Activated naive CD4-positive, alpha-beta T cell treated with anti-CD3 and anti-CD28 coated beads, Interleukin-2, amount 50 U/mL, for 24 hours (primary cell): ENCODE measurements at regions not wholly inside any gene's neighbourhood (a gene's known extent, or its start where the extent isn't known, plus 50 kb on each side); places are given as distances from the start of the nearest gene placed in this dataset.
"Not testable (repeated sequence)": the region's sequence is repeated elsewhere in the genome, so short reads cannot be mapped to it uniquely, and the experiment has no call there.

Experiments
- H3K27ac Mint-ChIP-seq: one replicate; pipeline ENCODE4 v1.8.0; 2021; ENCODE audit warnings: mild to moderate bottlenecking, mixed read lengths
- H3K27me3 Mint-ChIP-seq: one replicate; pipeline ENCODE4 v1.8.0; 2021; ENCODE audit warnings: mixed read lengths
- H3K36me3 Mint-ChIP-seq: one replicate; pipeline ENCODE4 v1.8.0; 2021; ENCODE audit warnings: mixed read lengths
- H3K4me1 Mint-ChIP-seq: one replicate; pipeline ENCODE4 v1.8.0; 2021; ENCODE audit warnings: mixed read lengths
- H3K4me3 Mint-ChIP-seq: one replicate; pipeline ENCODE4 v1.8.0; 2021; ENCODE audit warnings: mild to moderate bottlenecking, mixed read lengths
- H3K9me3 Mint-ChIP-seq: one replicate; pipeline ENCODE4 v1.8.0; 2021; ENCODE audit warnings: mixed read lengths

GRCh38 chr2:193868833-193869232, 1674.1 kb upstream of the TMEFF2 start:
- Mint-ChIP-seq H3K4me3 (no peak overlapping the region), H3K27me3 (no peaks in the 10 kb centered on the region), H3K4me1 (no peaks in the 10 kb centered on the region), H3K9me3 (no peaks in the 10 kb centered on the region), H3K36me3 (no peaks in the 10 kb centered on the region), H3K27ac (no peak overlapping the region)

DNA sequence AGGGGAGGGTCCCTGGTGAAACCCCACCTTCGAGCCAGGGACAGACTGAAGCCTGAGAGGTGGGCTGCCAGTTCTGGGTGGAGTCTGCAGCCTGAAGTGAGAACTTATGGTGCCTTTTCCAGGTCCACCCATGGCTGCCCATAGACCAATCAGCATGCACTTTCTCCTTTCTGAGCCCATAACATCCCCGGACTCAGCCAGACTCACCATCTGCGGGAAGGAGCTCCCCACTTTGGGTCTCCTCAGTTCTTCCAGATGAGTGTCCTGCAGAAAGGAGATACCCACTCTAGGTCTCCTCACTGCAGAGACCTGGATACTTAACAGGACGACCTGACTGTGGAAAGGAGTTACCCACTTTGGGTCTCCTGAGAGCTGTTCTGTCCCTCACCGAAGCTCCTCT, 1673.4 kb upstream of the TMEFF2 start:
- Mint-ChIP-seq H3K4me1 (no peaks in the 10 kb centered on the region), H3K9me3 (no peaks in the 10 kb centered on the region), H3K4me3 (no peak overlapping the region), H3K36me3 (no peaks in the 10 kb centered on the region), H3K27ac (no peak overlapping the region), H3K27me3 (no peaks in the 10 kb centered on the region)

GRCh38 chr2:193867454-193867853, 1672.7 kb upstream of the TMEFF2 start:
- Mint-ChIP-seq H3K36me3 (no peaks in the 10 kb centered on the region), H3K27me3 (no peaks in the 10 kb centered on the region), H3K4me1 (no peaks in the 10 kb centered on the region), H3K9me3 (no peaks in the 10 kb centered on the region), H3K4me3 (no peak overlapping the region), H3K27ac (no peak overlapping the region)

DNA sequence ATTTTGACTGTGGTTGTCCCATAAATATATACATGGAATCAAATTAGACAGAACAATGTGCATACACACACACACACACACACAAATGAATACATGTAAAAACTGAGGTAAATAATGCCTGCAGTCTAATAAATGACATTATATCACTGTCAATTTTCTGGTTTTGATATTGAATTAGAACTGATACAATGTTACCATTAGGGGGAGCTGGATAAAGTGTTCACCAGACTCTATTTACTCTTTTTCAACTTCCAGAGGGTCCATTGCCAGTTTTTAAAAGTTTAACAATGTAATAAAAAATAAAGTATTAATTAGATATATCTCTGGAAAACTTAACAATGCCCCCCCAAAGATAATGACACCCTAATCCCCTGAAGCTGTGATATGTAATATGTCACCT, 1666.8 kb upstream of the TMEFF2 start:
- Mint-ChIP-seq H3K4me1 (no peaks in the 10 kb centered on the region), H3K27ac (no peak overlapping the region), H3K27me3 (no peaks in the 10 kb centered on the region), H3K9me3 (no peaks in the 10 kb centered on the region), H3K4me3 (no peak overlapping the region), H3K36me3 (no peaks in the 10 kb centered on the region)

- H3K27me3 Mint-ChIP-seq, result no peaks in the 10 kb centered on the region
- H3K4me1 Mint-ChIP-seq, result no peaks in the 10 kb centered on the region
- H3K36me3 Mint-ChIP-seq, result no peaks in the 10 kb centered on the region
- H3K4me3 Mint-ChIP-seq, result no peak overlapping the region
- no peaks in the 10 kb centered on the region for H3K9me3 Mint-ChIP-seq
- no peak overlapping the region for H3K27ac Mint-ChIP-seq
Observed at GRCh38 chr2:193847991-193848390, 1653.3 kb upstream of the TMEFF2 start.

DNA sequence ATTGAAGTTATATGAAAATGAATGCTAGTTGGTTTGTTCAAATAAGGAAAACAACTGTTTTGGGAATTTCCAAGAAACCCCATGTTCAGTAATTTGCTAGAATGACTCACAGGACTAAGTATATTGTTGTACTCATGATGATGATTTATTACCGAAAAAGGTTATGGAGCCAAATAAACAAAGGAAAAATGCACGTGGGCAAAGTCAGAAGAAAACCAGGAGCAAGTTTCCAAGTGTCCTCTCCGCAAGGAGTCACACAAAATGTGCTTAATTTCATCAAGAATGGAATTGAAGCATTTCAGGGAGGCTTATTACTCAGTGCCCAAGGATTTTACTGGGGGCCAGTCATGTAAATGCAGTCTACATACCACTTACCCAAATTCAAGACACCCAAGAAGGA, 1652.4 kb upstream of the TMEFF2 start:
- Mint-ChIP-seq H3K9me3 (no peaks in the 10 kb centered on the region), H3K4me1 (no peaks in the 10 kb centered on the region), H3K4me3 (no peak overlapping the region), H3K27me3 (no peaks in the 10 kb centered on the region), H3K27ac (no peak overlapping the region), H3K36me3 (no peaks in the 10 kb centered on the region)

DNA sequence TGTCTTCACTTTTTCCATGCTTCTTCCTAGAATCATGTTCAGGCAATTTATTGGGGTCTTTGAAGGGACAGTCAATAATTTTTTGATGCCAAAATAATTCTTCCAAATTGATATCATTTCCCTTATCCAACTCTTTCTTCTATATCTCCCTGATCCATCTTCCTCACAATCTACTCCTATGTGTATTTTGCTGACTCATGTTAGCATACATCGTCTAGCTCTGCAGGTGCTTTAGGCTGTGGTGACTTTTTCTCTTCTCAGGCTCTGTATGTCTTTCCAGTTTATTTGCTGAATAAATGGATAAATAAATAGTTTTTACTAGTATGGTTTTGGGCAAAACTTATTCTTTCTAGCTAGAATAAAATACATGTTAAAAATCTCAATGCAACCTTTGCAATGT, 1650.9 kb upstream of the TMEFF2 start:
- H3K9me3 Mint-ChIP-seq, result no peaks in the 10 kb centered on the region
- H3K4me1 Mint-ChIP-seq, result no peaks in the 10 kb centered on the region
- H3K4me3 Mint-ChIP-seq, result no peak overlapping the region

GRCh38 chr2:193843675-193844074, 1648.9 kb upstream of the TMEFF2 start:
- Mint-ChIP-seq H3K36me3 (no peaks in the 10 kb centered on the region), H3K9me3 (no peaks in the 10 kb centered on the region), H3K4me3 (no peak overlapping the region), H3K27ac (no peak overlapping the region), H3K4me1 (no peaks in the 10 kb centered on the region), H3K27me3 (no peaks in the 10 kb centered on the region)

More for the DNA sequence above, 1650.9 kb upstream of the TMEFF2 start:
- H3K27me3 Mint-ChIP-seq, result no peaks in the 10 kb centered on the region
- H3K27ac Mint-ChIP-seq, result no peak overlapping the region
- no peaks in the 10 kb centered on the region for H3K36me3 Mint-ChIP-seq

- H3K9me3 Mint-ChIP-seq, result no peaks in the 10 kb centered on the region
- H3K27ac Mint-ChIP-seq, result no peak overlapping the region
- no peaks in the 10 kb centered on the region for H3K27me3 Mint-ChIP-seq
- H3K4me1 Mint-ChIP-seq, result no peaks in the 10 kb centered on the region
- H3K4me3 Mint-ChIP-seq, result no peak overlapping the region
- H3K36me3 Mint-ChIP-seq, result no peaks in the 10 kb centered on the region
Observed at GRCh38 chr2:193841384-193842150, 1646.8 kb upstream of the TMEFF2 start.

GRCh38 chr2:193837111-193837738, 1642.5 kb upstream of the TMEFF2 start:
- Mint-ChIP-seq H3K4me3 (no peak overlapping the region), H3K36me3 (no peaks in the 10 kb centered on the region), H3K9me3 (no peaks in the 10 kb centered on the region), H3K27me3 (no peaks in the 10 kb centered on the region), H3K27ac (no peak overlapping the region), H3K4me1 (no peaks in the 10 kb centered on the region)

- not testable (repeated sequence) for H3K4me3 Mint-ChIP-seq, H3K27me3 Mint-ChIP-seq, H3K36me3 Mint-ChIP-seq, H3K9me3 Mint-ChIP-seq, H3K4me1 Mint-ChIP-seq, H3K27ac Mint-ChIP-seq
Observed at GRCh38 chr2:193836424-193837006, 1641.8 kb upstream of the TMEFF2 start.

DNA sequence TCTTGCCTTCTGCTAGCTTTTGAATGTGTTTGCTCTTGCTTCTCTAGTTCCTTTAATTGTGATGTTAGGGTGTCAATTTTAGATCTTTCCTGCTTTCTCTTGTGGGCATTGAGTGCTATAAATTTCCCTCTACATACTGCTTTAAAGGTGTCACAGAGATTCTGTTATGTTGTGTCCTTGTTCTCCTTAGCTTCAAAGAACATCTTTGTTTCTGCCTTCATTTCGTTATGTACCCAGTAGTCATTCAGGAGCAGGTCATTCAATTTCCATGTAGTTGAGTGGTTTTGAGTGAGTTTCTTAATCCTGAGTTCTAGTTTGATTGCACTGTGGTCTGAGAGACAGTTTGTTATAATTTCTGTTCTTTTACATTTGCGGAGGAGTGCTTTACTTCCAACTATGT, 1639.2 kb upstream of the TMEFF2 start:
- H3K4me3 Mint-ChIP-seq, H3K9me3 Mint-ChIP-seq, H3K4me1 Mint-ChIP-seq, H3K27ac Mint-ChIP-seq, H3K27me3 Mint-ChIP-seq, H3K36me3 Mint-ChIP-seq: not testable (repeated sequence)

DNA sequence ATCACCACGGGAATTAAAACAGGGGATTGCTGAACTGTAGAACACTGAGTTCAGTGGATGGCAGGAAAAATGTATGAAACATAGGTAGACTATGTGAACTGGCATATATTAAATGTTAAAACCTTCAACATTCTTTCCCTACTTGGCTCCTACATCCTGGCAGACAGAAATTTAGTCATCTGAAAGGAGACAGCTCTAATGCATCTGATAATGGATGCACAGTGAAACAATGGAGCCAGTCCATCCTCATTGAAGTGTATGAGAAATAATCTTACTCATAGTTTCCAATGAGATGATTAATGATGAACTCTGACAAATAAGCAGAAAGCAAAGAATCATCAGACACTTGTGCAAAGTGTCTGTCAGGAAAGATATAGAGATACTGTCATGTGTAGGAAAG, 1629.7 kb upstream of the TMEFF2 start:
- no peak overlapping the region for H3K4me3 Mint-ChIP-seq
- no peaks in the 10 kb centered on the region for H3K27me3 Mint-ChIP-seq
- H3K36me3 Mint-ChIP-seq, result no peaks in the 10 kb centered on the region
- H3K4me1 Mint-ChIP-seq, result no peaks in the 10 kb centered on the region
- no peaks in the 10 kb centered on the region for H3K9me3 Mint-ChIP-seq
- H3K27ac Mint-ChIP-seq, result no peak overlapping the region

DNA sequence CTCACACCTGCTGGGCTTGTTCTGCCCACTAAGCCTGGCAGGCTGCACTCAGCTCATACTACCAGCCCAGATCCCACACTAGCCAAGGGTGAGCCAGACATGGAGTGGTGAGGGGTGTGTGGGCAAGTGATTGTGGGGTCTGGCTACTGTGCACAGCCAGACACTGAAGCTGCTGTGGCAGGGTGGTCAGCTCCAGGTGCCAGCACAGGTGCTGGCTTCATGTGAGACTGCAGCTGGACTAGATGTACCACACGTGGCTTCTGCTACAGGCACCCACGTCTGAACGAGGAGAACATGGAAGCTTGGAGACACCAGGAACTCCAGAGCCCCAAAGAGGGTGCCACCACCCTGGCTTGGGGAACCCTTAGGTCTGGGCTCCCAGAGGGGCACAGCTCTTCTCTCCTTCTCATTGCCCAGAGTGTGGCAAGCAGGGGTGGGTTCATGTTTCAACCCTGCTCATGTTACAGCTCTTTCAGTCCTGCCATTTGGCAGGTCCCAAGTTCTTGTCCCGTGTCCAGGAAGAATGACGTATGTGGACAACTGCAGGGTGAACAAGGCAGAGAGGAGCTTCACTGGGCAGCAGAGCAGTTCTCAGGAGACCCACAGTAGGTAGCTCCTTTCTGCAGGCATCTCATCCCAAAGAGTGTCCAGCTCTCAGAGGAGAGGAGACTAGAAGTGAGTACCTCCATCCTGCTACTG, 1624.2 kb upstream of the TMEFF2 start:
- no peaks in the 10 kb centered on the region for H3K4me1 Mint-ChIP-seq
- H3K9me3 Mint-ChIP-seq, result no peaks in the 10 kb centered on the region
- no peaks in the 10 kb centered on the region for H3K36me3 Mint-ChIP-seq
- H3K27ac Mint-ChIP-seq, result no peak overlapping the region
- H3K4me3 Mint-ChIP-seq, result no peak overlapping the region
- H3K27me3 Mint-ChIP-seq, result no peaks in the 10 kb centered on the region

GRCh38 chr2:193816008-193816407, 1621.3 kb upstream of the TMEFF2 start:
- Mint-ChIP-seq H3K9me3 (no peaks in the 10 kb centered on the region), H3K36me3 (no peaks in the 10 kb centered on the region), H3K27me3 (no peaks in the 10 kb centered on the region), H3K27ac (no peak overlapping the region), H3K4me1 (no peaks in the 10 kb centered on the region), H3K4me3 (no peak overlapping the region)

DNA sequence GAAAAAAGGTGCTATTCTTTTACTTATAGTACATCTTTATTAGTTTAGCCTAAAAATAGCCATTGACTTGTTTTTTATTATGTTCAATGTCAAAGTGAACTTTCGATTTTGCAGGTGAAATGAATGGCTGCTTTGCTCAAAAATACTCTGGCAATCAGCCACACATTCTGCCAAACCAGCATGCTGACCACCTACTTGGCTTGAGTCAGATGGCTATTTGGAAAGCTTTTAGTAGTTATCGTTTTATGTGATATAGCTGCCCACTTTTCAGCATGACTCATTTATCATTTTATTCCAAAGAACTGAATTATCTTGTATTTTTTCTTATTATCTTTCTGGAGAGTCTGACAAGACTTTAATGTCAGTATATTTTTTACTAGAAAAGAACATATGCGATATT, 1615.8 kb upstream of the TMEFF2 start:
- Mint-ChIP-seq H3K4me1 (no peaks in the 10 kb centered on the region), H3K4me3 (no peak overlapping the region), H3K27me3 (no peaks in the 10 kb centered on the region), H3K36me3 (no peaks in the 10 kb centered on the region), H3K27ac (no peak overlapping the region), H3K9me3 (no peaks in the 10 kb centered on the region)
